Endothelial cell of umbilical vein (primary cell): ENCODE measurements at regions not wholly inside any gene's neighbourhood (a gene's known extent, or its start where the extent isn't known, plus 50 kb on each side); places are given as distances from the start of the nearest gene placed in this dataset. TPM values are rescaled to one million over a fixed set of nuclear protein-coding genes. Genes with fewer than 3 reads are reported as not detected.

Source experiments
- microRNA counts: library from miRNA; unstranded; fragments of <30 nt; microRNA quantifications from one replicate; lab custom pipeline; 2016
- microRNA-seq: library from miRNA; unstranded; fragments of <30 nt; microRNA quantifications from one replicate; pipeline ENCODE4 v1.2.0, GENCODE V29; 2021; ENCODE audit warnings: borderline number of aligned reads, borderline replicate concordance
- small RNA-seq: library from RNA; depleted of rRNA; stranded (forward); fragments of <200 nt; gene quantifications from one replicate; pipeline ENCODE3, GENCODE V24; 2012; ENCODE audit warnings: low replicate concordance, low read depth; ENCODE audit not compliant: insufficient read depth, insufficient read length

MicroRNAs in the stretch of these regions (microRNA counts, 767-probe panel; counts per million panel counts)
- microRNA hsa-miR-1246 (lab: Ali Mortazavi, UCI) = 723 counts per million, percentile 96 among the panel's probes with 10 or more counts

Small RNAs in the stretch of these regions (microRNA-seq; reads per million reads assigned to microRNA genes)
- gene MIR1246 = not detected

Small RNAs in the stretch of these regions (small RNA-seq; reads per million reads assigned to genes)
- not detected for gene RNA5SP112
- gene RNU6-187P = not detected
- gene RNU6ATAC14P = not detected
